Erythroblast (primary cell): ENCODE measurements at regions not wholly inside any gene's neighbourhood (a gene's known extent, or its start where the extent isn't known, plus 50 kb on each side); places are given as distances from the start of the nearest gene placed in this dataset.

Experiments used
- GATA1 ChIP-seq: IDR thresholded peaks from 2 replicates; pipeline ENCODE4 v1.6.1; 2011; ENCODE audit warnings: low read depth, mild to moderate bottlenecking, control low read depth, low read length, moderate library complexity
- POLR2A ChIP-seq: IDR thresholded peaks from 2 replicates; pipeline ENCODE4 v1.6.1; 2011; ENCODE audit warnings: mild to moderate bottlenecking, low read length

GRCh38 chr12:58980768-58981167 is 60.5 kb upstream of the LRIG3 start:
- TF ChIP-seq POLR2A (no peak), GATA1 (no peak)
